Astrocyte of the hippocampus (primary cell): ENCODE measurements at regions not wholly inside any gene's neighbourhood (a gene's known extent, or its start where the extent isn't known, plus 50 kb on each side); places are given as distances from the start of the nearest gene placed in this dataset.
"Not testable (repeated sequence)": the region's sequence is repeated elsewhere in the genome, so short reads cannot be mapped to it uniquely, and the experiment has no call there.

ENCODE experiments used
- DNase-seq: peaks from one replicate; pipeline ENCODE4 v3.0.0; 2011; ENCODE audit warnings: low read depth, low spot score

DNA sequence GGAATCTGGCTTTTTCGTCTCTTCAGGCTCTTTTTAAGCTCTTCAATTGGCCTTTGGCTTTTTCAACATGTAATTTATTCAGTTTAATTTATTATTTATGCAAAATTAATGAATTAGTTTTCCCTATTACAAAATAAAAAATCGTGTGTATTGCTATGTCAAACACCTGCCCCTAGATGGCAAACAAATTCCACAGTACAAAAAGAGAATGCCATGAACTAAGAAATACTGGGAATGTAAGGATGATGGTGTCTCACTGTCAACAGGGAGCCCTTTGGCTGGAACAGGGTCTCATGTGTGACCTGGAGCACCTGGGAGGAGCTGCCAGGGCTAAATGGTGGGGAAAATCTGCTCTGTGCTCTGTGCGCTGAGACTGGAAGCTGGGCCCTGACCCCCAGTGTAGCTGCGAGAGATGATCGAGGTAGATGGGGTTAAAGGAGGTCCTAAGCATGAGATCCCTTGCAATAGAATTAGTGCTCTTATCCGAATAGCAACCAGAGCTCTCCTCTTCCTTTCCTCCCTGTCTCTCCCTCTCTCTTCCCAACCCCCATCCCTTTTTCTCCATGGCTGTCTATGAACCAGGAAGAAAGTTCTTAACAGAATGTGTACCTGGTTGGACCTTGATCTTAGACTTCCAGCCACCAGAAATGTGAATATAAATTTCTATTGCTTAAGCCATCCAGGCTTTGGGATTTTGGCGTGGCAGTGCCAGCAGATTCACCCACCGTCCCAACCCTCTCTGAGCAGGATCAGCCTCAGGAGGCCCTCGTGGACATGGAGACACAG, 1183.5 kb downstream of the RPIA start:
- not testable (repeated sequence) for DNase-seq

DNA sequence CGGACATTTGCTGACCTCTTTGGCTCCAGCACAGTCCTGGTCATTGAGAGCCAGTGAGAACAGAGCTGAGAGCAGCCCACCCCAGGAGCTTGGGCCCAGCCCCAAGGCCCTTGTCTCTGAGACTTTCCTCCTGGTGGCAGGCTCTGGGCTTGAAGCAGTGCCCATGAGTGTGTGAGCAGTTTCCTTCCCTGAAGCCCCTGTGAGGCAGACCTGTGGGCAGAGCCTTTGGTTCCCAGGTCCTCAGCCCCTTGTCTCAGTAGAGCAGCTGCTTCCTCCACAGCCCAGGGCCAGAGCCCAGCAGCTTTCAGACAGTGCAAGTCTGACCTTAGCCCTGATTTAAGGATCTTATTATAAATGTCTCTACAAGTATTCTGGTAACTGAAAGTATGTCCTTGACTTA, 1185.0 kb downstream of the RPIA start:
- DNase-seq: not testable (repeated sequence)

DNA sequence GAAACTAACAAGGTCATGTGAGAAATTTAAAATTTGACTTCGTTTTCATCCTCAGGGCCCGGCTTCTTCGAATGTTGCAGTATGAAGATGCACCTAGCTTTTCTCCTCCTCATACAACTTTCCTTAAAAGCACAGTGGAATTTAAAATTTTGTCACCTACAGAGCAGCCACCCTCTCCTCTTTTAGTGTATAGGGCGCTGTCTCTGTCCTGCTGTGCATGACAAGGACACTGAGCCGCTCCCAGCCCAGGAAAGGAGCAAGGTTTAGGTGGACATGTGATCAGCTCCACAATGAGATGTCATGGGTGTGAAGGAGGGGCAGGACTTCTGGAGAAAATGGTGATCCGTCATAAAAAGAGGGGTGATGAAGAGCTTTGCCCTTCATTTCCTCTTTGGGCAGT, 1185.4 kb downstream of the RPIA start:
- not testable (repeated sequence) for DNase-seq

DNA sequence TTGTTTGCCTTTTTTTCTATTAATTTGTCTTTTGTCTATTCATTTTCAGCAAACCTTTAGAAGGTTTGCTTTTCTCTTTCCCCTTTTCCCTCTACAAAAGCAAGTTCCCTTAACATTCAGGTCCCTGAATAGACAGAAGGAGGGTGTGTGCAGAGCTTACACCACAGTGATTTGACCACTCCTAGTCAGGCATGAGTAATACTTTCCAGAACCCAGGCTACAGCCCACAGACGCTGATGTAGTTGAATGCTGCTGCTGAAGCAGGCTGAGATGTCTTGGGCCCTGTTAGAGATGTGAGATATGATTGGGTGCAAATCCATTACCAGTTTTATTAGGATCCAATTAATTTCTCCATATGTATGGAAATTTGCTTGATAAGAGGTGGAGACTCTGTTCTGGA, 1191.4 kb downstream of the RPIA start:
- DNase-seq: not testable (repeated sequence)

DNA sequence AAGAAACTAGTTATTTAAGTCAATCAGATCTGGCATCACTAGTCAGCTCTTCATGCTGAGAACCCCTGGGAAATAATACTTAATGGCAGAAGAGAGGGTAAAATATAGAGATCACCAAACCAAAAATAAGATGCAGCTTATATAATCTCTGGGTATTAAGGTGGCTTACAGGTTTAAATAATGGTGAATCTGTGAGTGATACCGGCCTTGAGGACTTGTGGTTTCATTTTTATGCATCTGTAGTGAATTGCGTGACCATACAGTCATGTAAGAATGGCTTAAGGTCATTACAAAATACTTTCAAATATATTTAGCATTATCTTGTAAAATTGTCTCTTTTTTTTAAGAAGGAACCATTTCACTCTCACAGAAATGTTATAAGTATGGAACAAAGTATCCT, 1192.2 kb downstream of the RPIA start:
- not testable (repeated sequence) for DNase-seq

DNA sequence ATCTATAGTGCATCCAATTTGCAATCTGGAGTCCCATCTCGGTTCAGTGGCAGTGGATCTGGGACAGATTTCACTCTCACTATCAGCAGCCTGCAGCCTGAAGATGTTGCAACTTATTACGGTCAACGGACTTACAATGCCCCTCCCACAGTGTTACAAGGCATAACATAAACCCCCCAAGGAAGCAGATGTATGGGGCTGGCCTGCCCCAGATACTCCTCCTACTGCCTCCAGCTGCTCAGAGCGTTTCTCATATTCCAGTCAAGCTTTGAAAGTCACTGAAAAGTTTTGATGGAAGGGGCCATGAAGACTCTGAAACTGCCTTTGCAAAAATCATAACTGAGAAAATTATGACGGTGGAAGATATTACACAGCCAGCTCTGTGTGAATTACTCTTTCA, 1193.6 kb downstream of the RPIA start:
- DNase-seq: not testable (repeated sequence)

DNA sequence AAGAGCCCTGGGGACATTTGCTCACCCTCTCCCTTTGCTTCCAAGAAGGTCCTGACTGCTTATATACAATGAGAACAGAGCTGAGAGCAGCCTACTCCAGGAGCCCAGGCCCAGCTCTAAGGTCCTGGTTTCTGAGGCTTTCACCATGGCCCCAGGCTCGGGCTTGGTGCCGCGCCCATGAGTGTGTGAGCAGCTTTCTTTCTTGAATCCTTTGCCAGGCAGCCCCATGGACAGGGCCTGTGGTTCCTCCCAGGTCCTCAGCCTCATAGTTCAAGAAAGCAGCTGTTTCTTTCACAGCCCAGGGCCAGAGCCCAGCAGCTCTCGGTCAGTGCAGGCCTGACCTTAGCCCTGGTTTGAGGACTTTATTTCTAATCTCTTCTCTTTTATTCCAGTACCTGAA, 1197.2 kb downstream of the RPIA start:
- not testable (repeated sequence) for DNase-seq

DNA sequence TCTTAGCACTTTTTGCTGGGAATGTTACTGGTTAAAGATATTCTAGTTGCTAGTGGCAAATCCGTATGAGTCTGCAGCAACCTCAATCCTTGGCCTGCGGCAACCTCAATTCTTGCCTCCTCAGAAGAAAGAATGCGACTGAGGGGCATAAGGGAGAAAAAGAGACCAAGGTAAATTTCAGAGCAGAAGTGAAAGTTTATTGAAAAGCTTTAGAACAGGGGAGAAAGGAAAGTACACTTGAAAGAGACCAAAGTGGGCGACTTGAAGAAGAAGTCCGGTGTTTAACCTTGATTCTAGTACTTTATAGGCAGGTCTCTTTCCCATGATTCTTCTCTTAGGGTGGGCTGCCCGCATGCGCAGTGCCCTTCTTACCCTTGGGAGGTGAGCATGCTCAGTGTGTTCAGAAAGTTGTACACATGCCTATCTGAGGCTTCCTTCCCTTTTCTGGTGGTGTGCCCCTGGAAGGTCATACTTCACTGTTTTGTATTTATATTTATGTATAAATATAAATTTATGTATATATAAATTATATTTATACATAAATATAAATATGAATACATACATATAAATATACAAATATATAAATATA, 1198.8 kb downstream of the RPIA start:
- DNase-seq: not testable (repeated sequence)

DNA sequence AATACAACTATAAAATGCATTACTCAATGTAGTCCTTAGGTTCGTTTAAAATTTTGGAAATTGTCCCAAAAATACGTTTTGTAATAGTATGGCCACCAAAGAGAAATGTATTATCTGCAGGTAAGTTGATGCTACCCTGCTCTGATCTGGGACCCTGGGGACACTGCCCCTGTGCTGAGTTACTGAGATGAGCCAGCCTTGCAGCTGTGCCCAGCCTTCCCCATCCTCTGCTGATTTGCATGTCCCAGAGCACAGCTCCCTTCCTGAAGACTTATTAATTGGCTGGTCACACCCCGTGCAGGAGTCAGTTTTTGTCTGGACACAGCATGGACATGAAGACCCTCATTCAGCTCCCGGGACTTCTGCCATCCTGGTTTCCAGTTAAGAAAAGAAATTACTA, 1203.5 kb downstream of the RPIA start:
- not testable (repeated sequence) for DNase-seq

DNA sequence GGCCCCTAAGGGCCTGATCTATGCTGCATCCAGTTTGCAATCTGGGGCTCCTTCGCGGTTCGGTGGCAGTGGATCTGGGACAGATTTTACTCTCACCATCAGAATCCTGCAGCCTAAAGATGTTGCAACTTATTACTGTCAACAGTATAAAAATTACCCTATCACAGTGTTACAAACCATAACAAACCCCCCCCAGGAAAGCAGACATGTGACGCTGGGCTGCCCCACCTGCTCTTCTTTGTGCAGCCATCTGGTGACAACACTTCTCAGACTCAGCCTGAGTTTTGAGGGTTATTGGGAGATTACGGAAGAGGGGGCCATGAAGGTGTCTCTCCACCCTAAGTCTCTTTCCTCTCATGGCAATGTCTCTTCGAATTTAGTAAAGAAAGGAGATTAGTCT, 1204.2 kb downstream of the RPIA start:
- DNase-seq: not testable (repeated sequence)

DNA sequence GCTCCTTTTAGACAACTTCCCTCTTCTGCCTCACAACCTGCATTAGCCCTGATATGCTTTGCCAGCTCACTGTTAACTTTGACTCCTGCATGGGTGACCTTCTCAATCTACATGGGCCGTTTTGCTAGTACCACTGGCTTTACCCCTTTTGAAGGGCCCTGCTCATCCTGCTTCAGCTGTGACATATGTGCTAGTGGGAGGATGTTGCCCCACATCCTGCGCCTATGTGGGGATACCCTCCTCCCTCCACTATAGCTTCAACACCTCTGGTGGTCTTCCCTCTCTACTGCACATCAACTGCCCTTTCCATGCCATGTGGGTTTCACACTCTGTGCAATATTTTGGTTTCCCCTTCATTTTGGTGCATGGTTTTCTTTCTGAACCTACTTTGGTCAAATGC, 1235.5 kb downstream of the RPIA start:
- DNase-seq: not testable (repeated sequence)

DNA sequence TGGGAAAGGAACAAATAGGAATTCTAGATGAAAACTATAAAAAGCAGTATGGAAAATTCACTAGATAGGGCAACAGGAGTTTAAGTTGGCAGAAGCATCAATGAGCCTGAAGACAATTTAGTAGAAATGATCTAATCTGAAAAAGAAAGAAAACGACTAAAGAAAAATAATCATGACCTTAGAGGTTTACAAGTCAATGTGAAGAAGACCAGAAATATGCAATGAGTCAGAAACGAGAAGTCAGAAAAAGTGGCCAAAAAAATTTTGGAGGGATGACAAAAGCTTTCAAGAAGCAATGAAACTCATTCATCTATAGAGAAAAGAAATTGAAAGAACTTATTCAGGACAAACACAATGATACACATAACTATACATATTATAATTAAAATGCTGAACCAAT, 1244.0 kb downstream of the RPIA start:
- not testable (repeated sequence) for DNase-seq

DNA sequence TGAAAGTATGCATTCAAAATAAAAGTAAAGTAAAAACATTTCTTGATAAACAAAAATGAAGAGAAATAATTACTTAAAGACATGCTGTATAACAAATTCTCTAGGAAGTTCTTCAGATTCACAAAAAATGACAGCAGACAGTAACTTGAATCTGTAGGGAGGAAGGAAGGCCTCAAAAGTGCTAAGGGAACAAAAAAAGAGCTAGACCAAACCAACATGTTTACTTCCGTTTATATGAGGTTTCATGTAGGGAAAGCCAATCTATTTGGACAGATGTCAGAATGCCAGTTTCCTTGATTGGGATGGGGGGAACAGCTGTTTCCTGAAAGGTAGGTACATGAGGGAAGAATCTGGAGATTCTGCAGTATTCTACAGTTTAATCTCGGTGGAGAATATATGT, 1244.5 kb downstream of the RPIA start:
- DNase-seq: not testable (repeated sequence)

DNA sequence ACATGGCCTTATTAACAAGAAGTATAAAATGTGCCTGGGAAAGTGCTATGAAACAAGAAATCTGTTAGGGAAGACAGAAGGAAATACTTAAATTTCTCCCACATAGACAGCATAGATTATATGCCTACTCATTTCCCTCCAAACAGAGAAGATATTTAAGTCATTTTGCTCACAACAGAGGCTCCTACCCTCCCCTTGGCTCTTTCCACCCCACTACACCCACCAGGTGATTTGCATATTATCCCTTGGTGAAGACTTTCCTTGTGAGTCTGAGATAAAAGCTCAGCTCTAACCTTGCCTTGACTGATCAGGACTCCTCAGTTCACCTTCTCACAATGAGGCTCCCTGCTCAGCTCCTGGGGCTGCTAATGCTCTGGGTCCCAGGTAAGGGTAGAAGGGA, 1245.1 kb downstream of the RPIA start:
- DNase-seq: not testable (repeated sequence)

DNA sequence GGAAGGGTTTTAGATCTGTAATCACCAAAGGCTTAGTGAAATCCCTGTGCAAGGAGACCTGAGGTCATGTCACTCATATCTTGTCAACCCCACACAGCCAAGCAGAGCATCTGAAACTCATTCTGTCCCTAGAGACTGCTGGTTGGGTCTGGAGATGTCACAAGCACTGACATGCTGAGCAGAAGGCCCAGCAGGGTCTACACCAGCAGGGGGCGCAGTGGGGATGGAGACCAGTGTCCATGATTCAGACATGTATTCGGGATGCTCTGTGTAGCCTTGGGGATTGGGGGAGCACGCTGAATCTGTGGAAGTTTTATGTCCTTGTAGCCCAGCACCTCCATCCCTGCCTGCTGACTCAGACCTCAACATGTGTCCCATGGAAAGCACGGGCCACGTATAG, 1247.3 kb downstream of the RPIA start:
- not testable (repeated sequence) for DNase-seq

DNA sequence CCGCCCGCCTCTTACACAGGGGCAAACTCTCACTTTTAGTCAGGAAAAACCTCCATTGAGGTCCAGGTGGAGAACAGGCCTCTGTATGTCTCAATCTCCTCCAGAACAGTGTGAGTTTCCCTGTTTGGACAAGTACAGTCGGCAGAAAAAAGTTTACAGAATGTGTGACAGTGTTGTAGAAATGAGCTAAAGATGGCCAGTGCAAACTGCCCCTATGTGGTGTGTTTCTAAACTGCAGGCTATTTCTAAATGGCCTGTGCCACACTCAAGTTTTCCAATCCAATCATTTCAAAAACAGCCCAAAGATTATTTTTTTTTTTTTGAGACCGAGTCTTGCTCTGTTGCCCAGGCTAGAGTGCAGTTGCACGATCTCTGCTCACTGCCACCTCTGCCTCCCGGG, 1252.8 kb downstream of the RPIA start:
- DNase-seq: not testable (repeated sequence)

DNA sequence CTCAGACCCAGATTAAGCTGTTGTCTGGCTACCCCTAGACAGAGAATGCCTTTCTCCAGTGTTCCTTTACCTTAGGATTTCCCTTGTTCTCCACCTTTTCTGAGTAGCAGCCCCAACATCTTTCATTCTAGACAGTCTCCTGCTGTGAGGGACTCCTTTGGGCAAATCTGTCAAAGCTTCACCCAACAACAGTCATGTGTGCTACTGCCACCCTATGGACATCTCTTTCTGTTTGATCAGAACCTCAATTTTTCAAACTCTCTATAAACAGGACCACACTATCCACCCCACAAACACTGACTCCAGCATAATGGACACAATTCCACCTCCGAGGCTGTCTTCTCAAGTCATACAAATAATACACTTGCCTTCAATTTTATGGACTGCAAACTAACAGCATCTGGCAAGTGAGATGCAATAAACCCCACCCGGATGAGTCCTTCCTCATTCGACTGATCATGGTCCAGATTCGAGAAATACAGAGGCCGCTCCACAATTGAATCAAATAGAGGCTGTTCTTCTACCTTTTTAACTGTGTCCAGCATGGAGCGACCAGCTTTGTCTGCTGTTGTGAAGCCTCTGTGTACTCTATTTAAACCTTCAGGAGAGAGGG, 1253.6 kb downstream of the RPIA start:
- not testable (repeated sequence) for DNase-seq

DNA sequence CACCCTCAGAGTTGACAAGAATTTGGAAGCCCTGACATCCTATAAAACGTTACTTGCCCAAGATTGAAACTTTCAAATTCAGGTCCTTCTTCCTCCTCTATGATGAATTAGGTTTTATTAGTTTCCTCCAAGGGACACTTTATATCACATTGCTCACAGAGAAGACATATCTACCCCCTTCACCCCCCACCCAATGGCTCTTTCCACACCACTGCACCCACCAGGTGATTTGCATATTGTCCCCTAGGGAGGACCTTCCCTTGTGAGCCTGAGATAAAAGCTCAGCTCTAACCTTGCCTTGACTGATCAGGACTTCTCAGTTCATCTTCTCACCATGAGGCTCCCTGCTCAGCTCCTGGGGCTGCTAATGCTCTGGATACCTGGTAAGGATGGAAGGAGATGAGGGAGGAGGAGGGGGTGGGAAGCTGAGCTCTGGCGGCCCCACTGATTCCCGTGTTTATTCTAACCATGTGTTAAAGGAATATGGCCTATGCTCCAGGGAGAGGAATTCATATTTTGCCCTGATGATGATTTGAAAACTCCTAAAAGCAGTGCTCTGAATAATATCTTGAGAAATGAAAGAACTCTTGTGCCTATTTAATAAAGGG, 1255.8 kb downstream of the RPIA start:
- not testable (repeated sequence) for DNase-seq

DNA sequence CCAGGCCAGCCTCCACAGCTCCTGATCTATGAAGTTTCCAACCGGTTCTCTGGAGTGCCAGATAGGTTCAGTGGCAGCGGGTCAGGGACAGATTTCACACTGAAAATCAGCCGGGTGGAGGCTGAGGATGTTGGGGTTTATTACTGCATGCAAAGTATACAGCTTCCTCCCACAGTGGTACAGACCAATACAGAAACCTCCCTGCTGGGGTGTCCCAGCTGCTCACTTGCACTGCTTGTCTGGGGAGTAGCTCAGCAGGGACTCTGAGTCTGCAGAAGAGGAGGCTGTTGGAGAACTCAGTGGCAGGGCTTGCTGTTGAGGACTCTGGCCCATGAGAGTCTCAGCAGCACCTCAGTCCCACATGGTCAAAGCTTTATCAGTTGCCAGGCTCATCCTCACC, 1256.6 kb downstream of the RPIA start:
- DNase-seq: not testable (repeated sequence)

DNA sequence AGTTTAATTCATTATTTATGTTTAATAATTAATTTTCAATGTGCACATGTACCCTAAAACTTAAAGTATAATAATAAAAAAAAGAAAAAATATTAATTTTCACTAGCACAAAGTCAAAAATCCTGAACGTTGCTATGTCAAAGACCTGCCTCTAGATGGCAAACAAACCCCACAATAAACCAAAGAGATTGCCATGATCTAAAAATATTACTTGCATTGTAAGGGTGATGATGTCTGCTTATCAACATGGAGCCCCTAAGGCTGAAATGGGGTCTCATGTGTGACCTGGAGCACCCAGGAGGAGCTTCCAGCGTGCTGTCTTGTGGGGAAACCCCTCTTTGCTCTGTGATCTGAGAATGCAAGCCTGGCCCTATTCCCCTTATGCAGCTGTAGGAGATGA, 1259.3 kb downstream of the RPIA start:
- not testable (repeated sequence) for DNase-seq

DNA sequence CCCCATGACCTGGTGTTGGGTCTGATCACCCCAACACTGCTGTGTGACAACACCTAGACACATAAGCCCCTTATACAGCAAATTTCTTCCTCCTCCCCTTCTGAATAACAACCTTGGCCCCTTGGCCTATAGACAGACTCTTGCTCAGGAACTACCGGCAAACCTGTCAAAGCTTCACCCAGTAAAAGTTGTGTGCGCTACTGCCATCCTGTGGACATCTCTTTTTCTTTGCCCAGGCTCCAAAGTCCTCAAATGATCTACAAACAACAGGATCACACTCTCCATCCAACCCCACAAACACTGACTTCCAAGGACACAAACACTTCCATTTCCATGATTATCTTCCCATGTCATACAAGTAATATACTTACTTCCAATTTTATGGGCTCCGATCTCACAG, 1265.8 kb downstream of the RPIA start:
- not testable (repeated sequence) for DNase-seq

DNA sequence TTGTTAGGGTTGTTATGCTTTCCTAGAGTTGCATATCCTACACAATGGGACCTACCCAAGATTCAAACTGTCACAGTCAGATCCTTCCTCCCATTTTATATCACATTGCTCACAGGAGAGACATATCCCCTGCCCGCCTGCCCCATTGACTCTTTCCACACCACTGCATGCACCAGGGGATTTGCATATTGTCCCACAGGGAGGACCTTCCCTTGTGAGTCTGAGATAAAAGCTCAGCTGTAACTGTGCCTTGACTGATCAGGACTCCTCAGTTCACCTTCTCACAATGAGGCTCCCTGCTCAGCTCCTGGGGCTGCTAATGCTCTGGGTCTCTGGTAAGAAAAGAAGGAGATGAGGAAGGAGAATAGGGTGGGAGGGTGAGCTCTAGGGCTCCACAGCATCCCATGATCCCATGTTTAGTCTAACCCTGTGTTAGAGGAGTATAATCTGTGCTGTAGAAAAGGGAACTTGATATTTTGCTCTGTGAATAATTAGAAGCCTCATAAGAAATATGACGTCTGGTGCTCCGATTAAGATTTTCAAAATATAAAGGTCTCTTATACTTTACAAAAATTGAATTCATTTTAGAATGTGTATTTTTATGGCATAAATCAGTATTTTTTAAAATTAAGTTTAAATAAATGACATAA, 1268.4 kb downstream of the RPIA start:
- DNase-seq: not testable (repeated sequence)
